ENCODE measurements at regions not wholly inside any gene's neighbourhood (a gene's known extent, or its start where the extent isn't known, plus 50 kb on each side); places are given as distances from the start of the nearest gene placed in this dataset.

GRCh38 chr6:108737594-108738546 lies 110.4 kb upstream of the ARMC2 start:
- Histone ChIP-seq H3K27ac (ENCODE audit: low read length) (no peak overlapping the region), H3K27me3 (ENCODE audit: insufficient read depth, low read depth, low read length) (no peaks in the 10 kb centered on the region), H3K4me2 (ENCODE audit: low read length) (no peak overlapping the region), H3K9me2 (ENCODE audit: insufficient read depth, low read length) (no peaks in the 10 kb centered on the region), H4K20me1 (ENCODE audit: insufficient read depth) (no peaks in the 10 kb centered on the region), H3K4me3 (ENCODE audit: low read length) (no peak overlapping the region), H3K79me2 (replicated peaks; ENCODE audit: insufficient read depth, low read length) (no peaks in the 10 kb centered on the region), H3F3A (ENCODE audit: insufficient read depth, low read length, poor library complexity, severe bottlenecking) (no peaks in the 10 kb centered on the region), H3K36me3 (ENCODE audit: insufficient read depth, low read length) (no peaks in the 10 kb centered on the region), H3K9ac (ENCODE audit: low read length) (no peak overlapping the region), H3K9me3 (ENCODE audit: low read length) (no peaks in the 10 kb centered on the region), H2AFZ (ENCODE audit: low read depth, low read length) (no peak overlapping the region)
- TF ChIP-seq POLR2AphosphoS5 (IDR thresholded peaks at IDR 0.05) (no peak), REST (IDR thresholded peaks at IDR 0.05; ENCODE audit: borderline replicate concordance) (no peak), CTCF (IDR thresholded peaks at IDR 0.05; ENCODE audit: poor library complexity, severe bottlenecking) (no peak), TAF1 (IDR thresholded peaks at IDR 0.05; ENCODE audit: low read depth) (no peak)

GRCh38 chr6:108738684-108739416 lies 109.4 kb upstream of the ARMC2 start:
- Histone ChIP-seq H3K27me3 (ENCODE audit: insufficient read depth, low read depth, low read length) (no peaks in the 10 kb centered on the region), H4K20me1 (ENCODE audit: insufficient read depth) (no peaks in the 10 kb centered on the region), H3K79me2 (replicated peaks; ENCODE audit: insufficient read depth, low read length) (no peaks in the 10 kb centered on the region), H3K36me3 (ENCODE audit: insufficient read depth, low read length) (no peaks in the 10 kb centered on the region), H3K9me2 (ENCODE audit: insufficient read depth, low read length) (no peaks in the 10 kb centered on the region), H3K4me2 (ENCODE audit: low read length) (no peak overlapping the region), H3F3A (ENCODE audit: insufficient read depth, low read length, poor library complexity, severe bottlenecking) (no peaks in the 10 kb centered on the region), H3K27ac (ENCODE audit: low read length) (no peak overlapping the region), H3K4me3 (ENCODE audit: low read length) (no peak overlapping the region), H3K9ac (ENCODE audit: low read length) (no peak overlapping the region), H3K9me3 (ENCODE audit: low read length) (no peaks in the 10 kb centered on the region), H2AFZ (ENCODE audit: low read depth, low read length) (no peak overlapping the region)
- TF ChIP-seq EZH2 (IDR thresholded peaks at IDR 0.05; ENCODE audit: borderline replicate concordance, insufficient read depth, low read length, poor library complexity, severe bottlenecking), result no peak

Measured in neural cell (in vitro differentiated cells).